Fibroblast of villous mesenchyme (primary cell): ENCODE measurements at regions not wholly inside any gene's neighbourhood (a gene's known extent, or its start where the extent isn't known, plus 50 kb on each side); places are given as distances from the start of the nearest gene placed in this dataset.
A peak's percentile ranks its signal among the peaks of the same experiment; 100 is the strongest.

Experiments used
- DNase-seq: peaks from one replicate; pipeline ENCODE4 v3.0.0-alpha.2; 2010; ENCODE audit warnings: low read depth
- H3K4me3 ChIP-seq: 2 replicates; pipeline ENCODE4 v1.5.1; 2011; ENCODE audit warnings: low read depth, mild to moderate bottlenecking, low read length
- TF ChIP-seq, protein P1 (sequence below): IDR thresholded peaks from 2 replicates; pipeline ENCODE4 v1.5.1; 2012; ENCODE audit warnings: low read depth, mild to moderate bottlenecking, low read length; ENCODE audit not compliant: insufficient read depth

DNA sequence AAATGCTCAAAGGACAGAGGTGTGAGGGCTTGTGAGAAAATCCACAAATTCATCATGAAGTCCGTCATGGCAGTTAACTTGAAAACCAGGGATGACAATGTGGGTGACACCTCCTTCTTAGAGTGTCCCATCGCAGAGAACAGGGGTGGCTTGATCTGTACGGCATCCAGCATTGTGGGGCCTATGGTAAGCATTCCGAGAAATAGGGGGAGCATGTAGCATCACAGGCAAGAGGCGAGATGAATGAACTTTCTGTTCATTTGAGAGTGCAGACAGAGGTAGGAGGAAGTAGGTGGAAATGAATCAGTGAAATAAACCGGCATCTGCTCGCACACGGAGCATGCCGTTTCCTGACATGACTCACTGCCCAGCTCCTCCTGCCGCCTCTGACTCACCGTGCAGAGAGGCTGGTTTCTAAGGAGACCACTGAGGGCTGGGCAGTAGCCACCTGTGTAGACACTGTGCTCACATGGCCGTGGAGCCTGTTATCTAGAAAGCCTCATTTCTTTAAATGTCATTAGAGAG is 339.0 kb downstream of the RFC3 start:
- DNase-seq = peak; percentile 94
- TF ChIP-seq, protein P1, sequence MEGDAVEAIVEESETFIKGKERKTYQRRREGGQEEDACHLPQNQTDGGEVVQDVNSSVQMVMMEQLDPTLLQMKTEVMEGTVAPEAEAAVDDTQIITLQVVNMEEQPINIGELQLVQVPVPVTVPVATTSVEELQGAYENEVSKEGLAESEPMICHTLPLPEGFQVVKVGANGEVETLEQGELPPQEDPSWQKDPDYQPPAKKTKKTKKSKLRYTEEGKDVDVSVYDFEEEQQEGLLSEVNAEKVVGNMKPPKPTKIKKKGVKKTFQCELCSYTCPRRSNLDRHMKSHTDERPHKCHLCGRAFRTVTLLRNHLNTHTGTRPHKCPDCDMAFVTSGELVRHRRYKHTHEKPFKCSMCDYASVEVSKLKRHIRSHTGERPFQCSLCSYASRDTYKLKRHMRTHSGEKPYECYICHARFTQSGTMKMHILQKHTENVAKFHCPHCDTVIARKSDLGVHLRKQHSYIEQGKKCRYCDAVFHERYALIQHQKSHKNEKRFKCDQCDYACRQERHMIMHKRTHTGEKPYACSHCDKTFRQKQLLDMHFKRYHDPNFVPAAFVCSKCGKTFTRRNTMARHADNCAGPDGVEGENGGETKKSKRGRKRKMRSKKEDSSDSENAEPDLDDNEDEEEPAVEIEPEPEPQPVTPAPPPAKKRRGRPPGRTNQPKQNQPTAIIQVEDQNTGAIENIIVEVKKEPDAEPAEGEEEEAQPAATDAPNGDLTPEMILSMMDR = no peak
- peak overlapping the region; percentile 33 for H3K4me3 ChIP-seq

GRCh38 chr13:34159946-34160345 is 342.0 kb downstream of the RFC3 start:
- no peak for DNase-seq
- H3K4me3 ChIP-seq = no peak overlapping the region
- TF ChIP-seq, protein P1 = no peak

DNA sequence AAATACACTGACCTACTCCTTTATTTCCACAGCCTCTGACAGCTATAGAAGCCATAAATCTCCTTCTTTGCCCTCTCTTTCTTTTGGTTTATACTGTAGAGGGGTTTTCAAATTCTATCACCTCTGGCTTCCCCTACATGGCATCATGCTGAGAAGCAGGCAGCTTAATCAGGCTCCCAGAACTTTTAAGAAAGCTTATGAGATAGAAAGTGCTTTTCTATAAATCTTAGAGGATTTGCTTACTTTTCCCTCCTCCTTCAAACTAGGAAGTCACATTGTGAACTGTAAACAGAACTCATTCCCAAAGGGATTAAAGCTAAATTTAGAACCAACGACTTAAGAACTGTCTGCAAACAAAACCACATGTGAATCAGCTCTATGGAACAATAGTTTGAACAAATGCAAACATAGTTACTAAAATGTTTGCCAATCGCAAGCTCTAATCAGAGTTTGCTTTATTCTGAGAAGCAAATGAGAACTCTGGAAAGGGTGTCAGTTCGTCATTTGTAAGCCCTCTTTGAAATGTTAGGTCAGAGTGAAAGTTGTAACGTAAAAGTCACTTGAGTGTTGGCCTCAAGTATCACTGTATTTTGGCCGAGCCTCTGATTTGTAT is 344.1 kb downstream of the RFC3 start:
- TF ChIP-seq, protein P1 = no peak

GRCh38 chr13:34162544-34162933 is 344.6 kb downstream of the RFC3 start:
- peak overlapping the region; percentile 21 for H3K4me3 ChIP-seq
- DNase-seq = peak; percentile 61
- TF ChIP-seq, protein P1 = no peak

More for the DNA sequence above, 344.1 kb downstream of the RFC3 start:
- DNase-seq = peak; percentile 94
- H3K4me3 ChIP-seq = peak overlapping the region; percentile 21

GRCh38 chr13:34164582-34164981 is 346.6 kb downstream of the RFC3 start:
- TF ChIP-seq, protein P1 = no peak
- no peak for DNase-seq
- no peak overlapping the region for H3K4me3 ChIP-seq

DNA sequence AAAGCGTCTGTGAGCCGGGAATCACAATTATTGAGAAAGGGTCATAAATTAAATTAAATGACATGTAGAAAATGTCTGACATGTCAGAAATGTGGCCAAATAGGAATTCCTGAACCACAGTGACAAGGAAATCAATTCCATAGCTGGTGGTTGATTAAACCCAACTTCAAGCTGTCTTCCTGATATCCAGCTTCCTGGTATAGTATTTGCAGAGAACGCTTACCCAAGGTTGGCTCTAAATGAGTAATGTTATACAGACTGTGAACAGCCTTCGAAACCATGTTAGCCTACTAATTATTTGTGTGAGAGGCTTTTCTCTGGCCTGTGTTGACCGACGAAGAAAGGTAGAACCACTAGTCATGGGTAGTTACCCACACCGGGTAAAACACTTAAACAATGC is 347.2 kb downstream of the RFC3 start:
- no peak for DNase-seq
- no peak overlapping the region for H3K4me3 ChIP-seq
- TF ChIP-seq, protein P1 = no peak

- DNase-seq = no peak
- TF ChIP-seq, protein P1 = no peak
- H3K4me3 ChIP-seq = no peak overlapping the region
Observed at GRCh38 chr13:34166406-34166805, 348.5 kb downstream of the RFC3 start.
